ENCODE measurements at regions not wholly inside any gene's neighbourhood (a gene's known extent, or its start where the extent isn't known, plus 50 kb on each side); places are given as distances from the start of the nearest gene placed in this dataset.

DNA sequence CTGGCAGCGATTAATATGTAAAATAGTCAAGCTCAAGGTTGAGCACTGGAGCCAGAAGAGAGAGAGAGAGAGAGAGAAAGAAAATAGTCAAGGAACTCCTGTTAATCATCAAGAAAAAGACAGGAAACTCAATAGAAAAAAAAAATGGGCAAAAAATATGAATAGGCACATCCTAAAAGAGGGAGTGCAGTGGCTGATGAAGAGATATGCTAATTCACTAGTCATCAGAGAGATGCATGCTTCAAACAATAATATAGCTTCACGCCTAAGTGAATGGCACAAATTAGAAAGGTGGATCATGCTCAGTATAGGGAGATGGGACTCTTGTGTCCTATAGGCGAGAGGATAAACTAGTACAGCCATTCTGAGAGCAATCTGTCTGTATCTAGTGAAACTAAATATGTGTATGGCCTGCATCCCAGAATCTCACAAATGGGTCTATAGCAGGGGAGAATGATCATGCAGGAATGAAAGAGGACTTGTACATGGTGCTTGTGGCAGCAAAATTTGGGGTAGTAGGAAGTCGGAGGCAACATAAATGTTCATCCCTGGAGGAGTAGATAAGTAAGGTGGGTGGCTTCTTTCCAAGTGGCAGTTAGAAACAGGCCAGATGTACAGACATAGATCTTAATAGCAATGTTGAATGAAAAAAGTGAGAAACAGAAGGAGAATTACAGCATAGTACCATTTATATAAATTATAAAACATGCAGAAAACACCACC lies 176.8 kb downstream of the VEGFA start:
- no peak overlapping the region for H3K4me3 ChIP-seq (ENCODE audit: low read length)
- DNase-seq (ENCODE audit: low read depth, low spot score), result no peak

DNA sequence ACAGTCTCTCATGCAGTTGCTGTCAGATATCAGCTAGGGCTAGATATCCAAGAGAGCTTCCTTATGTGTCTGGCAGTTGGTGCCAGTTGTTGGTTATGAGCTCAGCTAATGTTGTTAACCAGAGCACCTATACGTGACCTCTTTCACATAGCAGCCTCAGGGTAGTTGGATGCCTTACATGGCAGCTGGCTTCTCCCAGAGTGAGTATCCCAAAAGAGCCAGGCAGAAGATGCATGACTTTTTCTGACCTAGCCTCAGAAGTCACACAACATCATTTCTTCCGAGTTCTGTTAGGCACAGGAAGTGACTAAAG lies 175.7 kb downstream of the VEGFA start:
- H3K4me3 ChIP-seq (ENCODE audit: low read length), result no peak overlapping the region
- DNase-seq (ENCODE audit: low read depth, low spot score), result no peak

DNA sequence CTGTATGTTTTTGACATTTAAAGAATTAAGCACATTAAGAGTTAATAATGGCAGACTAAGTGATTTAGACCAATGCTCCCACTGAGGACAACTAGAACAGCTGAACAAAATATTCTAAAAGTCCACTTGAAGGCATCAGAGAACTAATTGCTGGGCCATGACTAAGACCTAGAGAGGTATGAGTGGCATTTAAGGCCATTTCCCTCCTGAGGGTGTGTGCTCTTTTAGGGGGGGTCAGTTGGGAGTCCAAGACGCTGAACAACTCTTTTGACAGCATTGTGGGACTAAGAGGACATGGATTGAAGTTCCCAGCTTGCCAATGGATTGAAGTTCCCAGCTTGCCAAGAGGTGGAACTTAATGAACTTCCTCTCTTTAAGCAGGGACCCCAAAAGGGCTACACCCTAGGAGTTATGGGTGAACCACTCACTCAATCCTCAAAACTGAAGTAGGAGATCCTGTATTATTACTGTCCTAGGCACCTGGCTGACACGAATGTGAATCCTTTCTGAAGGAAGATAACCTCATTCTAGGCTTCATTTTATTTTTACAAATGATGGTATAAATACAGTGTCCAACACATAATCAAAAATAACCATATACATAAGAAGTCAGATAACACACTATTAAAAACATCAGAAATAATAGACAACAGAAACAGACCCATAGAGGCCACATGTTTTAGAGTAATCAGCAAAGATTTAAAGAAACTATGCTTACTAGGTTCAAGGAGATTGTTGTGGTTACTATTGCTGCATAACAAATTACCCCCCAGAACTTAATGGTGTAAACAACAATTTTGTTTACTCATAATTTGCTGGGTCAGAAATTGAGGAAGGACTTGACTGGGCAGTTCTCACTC lies 175.1 kb downstream of the VEGFA start:
- DNase-seq (ENCODE audit: low read depth, low spot score), result no peak
- H3K4me3 ChIP-seq (ENCODE audit: low read length), result no peak overlapping the region

DNA sequence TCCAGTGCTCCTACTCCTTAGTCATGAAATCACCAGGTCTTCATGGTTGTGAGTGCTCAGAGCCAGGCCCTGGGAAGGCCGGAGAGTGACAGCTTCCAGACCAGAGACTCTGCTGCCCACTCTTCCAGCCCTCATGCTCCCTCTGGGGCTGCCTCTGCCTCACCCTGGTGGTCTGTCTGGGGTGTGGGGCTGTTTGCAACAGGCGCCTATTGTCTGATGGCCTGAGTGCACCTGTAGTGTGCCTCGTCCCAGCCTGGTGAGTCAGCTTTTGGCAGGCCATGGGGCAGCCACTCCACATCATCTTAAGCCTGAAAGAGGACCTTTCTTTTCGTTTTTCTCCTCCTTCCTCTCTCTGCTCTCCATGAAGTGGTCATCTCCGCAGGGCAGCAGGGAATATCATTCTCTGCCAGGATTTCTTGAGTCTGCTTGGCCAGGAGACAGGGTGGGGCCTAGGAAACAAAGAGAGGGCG lies 173.8 kb downstream of the VEGFA start:
- no peak overlapping the region for H3K4me3 ChIP-seq (ENCODE audit: low read length)
- DNase-seq (ENCODE audit: low read depth, low spot score), result no peak

DNA sequence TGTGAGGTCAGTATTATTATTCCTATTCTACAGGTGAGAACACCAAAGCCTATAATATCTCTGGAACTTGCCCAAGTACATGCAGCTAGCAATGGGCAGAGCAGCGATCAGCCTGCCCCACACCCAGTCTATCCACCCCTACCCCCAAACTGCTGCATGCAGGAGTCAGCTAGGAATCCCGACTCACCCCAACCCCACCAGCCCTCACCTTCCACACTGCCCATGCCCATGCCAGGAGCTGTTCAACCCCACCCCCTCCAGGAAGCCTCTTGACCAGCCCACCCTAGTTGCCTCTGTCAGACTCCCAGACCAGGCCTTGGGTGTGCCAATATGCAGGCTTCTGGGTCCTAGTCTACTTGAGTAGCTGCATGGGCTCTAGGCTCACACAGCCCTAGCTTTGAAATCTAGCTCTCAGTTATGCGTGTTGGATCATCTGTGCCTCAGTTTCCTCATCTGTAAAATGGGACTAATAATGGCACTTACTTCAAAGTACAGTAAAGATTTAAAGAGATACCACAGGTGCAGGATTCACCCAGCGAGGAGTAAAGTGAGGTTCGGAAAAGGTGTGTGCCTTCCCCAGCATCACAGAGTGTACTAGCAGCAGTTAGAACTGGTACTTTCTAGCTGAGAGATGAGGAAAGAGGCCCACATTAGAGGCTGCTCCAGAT lies 173.2 kb downstream of the VEGFA start:
- no peak for DNase-seq (ENCODE audit: low read depth, low spot score)
- H3K4me3 ChIP-seq (ENCODE audit: low read length), result no peak overlapping the region

DNA sequence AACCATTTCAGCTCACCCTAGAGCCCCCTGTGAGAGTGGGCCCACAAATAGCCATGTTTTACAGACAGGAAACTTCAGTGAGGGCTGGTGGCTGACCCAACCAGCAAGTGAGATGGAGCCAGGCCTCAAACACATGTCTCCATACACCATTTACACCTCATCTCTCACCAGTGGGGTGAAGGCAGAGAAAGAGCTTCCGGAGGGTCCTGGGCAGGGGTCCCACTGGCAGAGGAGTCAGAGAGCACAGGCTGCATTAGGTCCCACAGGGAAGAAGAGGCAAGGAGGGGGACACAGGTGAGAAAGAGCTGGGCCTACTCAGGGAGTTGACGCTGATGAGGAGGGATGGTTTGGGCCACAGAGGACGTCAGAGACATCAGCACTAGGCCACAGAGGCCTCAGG lies 172.6 kb downstream of the VEGFA start:
- DNase-seq (ENCODE audit: low read depth, low spot score), result no peak
- H3K4me3 ChIP-seq (ENCODE audit: low read length), result no peak overlapping the region

DNA sequence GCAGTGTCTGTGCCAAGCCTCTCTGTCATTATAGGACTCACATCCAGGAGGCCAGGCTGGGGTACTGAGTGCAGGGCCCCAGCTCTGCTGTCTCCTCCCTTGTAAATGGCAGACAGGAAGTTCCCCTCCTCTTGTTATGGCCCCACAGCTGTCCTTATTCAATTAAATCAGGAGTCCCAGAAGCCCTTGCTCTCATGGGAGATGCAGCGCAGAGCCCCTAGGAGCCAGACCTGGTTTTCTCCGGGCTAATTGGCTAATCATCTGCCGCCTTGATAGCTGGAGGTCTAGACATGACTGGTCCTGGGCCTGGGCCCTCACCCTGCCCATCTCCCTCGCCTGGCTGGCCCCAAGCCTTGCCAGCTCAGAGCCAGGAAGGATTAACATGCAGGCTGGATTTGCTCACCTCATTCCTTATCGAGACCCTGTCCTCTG lies 172.0 kb downstream of the VEGFA start:
- H3K4me3 ChIP-seq (ENCODE audit: low read length), result no peak overlapping the region
- no peak for DNase-seq (ENCODE audit: low read depth, low spot score)

DNA sequence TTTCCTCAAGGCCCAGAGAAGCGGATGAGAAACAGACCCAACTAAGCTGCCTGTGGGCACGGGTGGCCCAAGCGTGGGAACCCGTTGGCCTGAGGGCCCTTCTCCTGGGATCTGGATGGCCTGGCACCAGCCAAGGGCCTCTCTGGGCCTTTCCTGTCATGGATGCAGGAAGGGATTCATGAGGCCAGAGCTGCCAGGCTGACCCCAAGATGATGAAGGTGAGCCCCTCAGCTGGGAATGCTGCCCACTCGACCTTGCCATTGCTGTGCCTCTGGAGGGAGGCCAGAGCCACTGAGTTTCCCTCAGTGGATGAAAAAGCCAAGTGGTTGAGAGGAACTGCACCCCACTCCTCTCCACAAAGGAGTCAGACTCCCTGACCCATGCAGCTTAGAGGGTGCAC lies 171.2 kb downstream of the VEGFA start:
- H3K4me3 ChIP-seq (ENCODE audit: low read length), result no peak overlapping the region
- no peak for DNase-seq (ENCODE audit: low read depth, low spot score)

DNA sequence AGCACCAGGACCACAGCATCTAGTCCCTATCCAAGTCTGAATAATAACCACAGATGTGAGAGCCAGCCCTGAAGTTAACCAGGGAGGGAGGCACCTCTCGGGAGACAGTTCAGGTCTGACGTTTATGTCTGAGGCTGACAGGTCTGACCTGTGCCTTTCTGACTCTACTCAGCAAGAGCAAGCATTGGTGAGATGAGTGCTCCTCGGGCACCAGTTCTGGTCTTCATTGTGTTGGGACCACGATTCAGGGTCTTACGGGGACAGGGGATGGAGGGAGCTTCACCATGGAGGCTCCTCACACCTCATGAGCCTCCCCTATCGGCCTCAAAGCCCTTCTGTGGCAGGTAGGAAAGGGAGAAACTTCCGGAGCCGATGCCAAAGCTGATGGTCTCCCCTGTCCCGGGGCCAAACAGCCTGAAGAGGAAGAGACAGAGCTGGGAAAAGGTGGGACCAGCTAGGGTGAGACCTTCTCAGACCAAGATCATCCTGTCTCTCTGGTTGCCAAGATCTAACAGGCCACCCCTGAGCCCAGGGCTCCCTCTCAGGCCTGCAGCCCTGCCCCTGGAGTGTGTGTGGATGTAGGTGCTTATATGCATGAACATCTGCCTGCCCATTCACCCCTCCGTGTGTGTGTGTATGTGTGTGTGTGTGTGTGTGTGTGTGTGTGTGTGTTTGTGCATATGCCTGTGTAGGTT lies 170.5 kb downstream of the VEGFA start:
- no peak overlapping the region for H3K4me3 ChIP-seq (ENCODE audit: low read length)
- no peak for DNase-seq (ENCODE audit: low read depth, low spot score)

DNA sequence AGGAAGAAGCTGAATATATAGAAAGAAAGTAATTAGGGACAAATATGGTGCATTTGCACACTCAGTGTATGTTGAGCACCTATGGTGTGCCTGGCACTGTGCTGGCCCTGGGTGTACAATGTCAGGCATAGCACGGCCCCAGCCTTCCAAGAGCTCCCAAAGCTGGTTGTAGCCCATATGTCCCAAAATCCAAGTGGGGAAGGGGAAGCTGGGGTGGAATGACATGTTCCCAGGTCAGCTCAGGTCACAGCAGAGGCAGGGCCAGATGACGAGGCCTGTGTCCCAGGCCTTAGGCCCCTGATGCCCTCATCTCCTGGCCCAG lies 170.0 kb downstream of the VEGFA start:
- no peak for DNase-seq (ENCODE audit: low read depth, low spot score)

DNA sequence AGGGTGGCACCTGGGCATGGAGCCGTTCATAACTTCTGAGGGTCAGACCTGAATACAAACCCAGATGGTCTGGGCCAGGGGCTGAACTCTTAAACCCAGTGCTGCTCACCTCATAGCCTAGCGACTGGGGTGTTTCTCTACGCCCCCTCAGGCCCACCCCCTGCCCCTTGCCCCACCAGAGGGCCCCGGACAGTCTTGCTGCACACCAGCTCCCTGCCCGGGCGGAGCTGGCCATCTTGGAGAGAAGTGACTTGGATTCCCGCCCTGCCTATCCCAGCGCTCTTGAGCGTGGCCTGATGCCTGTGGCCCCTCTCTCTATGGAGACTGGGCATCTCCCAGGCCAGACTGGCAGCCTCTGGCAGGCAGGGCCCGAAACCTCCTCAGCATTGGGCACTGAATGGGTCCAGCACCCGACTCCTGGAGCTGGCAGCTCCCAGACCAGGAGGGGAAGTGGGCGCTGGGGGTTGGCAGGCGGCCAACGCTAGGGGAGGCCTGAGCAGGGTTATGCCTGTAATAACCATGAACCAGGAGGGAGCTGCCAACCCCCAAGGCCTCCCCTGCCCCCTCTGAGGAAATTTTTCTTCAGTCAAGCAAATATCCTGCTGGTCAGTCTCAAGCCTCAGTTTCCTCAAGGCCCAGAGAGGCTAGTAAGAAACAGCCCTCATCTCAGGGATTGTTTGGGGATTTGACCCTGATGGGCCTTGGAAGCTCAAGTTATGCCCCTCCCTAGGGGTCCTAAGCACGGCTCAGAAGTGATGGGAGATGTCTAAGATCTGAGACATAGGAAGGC lies 169.5 kb downstream of the VEGFA start:
- no peak for DNase-seq (ENCODE audit: low read depth, low spot score)
- no peak overlapping the region for H3K4me3 ChIP-seq (ENCODE audit: low read length)

More for the DNA sequence above, 170.0 kb downstream of the VEGFA start:
- H3K4me3 ChIP-seq (ENCODE audit: low read length), result no peak overlapping the region

DNA sequence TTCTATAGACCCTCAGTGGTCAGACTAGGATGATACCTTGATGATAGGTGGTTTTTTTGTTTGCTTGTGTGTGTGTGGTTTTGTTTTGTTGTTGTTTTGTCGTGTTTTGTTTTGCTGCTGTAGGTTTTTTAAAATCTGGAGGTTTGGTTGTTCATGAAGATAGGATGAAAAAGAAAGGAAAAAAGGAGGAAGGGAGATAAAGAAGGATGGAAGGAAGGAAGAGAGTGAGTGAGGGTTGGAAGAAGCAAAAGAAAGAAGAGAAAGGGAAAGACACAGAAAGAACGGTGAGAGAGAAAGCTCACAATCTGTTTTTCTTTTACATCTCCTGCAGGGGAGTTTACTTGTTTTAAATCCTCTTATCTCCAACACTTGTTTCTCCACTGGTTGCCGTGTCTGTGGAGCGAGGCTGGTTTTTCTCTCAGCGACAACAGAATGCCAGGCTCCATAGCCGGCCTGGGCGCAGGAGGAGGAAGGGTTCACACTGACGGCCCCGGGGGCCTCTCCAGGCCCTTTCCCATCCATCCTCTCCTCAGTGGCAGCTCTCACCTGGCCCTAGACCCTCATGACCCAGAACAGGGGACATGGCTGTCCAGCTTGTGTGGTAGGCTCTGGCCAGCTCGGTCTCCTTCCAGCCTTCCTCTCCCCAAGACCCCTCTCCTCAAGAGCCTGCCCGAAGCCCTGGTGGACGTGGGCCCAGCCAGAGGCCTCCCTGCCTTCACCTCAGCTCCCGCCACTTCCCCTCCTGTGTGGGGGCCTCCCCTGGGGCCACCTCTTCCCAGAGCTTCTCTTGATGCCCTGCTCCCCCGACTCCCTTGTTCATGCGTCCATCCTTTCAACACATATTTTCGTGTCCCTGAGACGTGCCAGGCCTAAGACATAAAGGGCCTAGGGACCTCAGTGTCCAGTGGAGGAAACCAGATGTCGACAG lies 168.4 kb downstream of the VEGFA start:
- DNase-seq (ENCODE audit: low read depth, low spot score), result no peak
- no peak overlapping the region for H3K4me3 ChIP-seq (ENCODE audit: low read length)

DNA sequence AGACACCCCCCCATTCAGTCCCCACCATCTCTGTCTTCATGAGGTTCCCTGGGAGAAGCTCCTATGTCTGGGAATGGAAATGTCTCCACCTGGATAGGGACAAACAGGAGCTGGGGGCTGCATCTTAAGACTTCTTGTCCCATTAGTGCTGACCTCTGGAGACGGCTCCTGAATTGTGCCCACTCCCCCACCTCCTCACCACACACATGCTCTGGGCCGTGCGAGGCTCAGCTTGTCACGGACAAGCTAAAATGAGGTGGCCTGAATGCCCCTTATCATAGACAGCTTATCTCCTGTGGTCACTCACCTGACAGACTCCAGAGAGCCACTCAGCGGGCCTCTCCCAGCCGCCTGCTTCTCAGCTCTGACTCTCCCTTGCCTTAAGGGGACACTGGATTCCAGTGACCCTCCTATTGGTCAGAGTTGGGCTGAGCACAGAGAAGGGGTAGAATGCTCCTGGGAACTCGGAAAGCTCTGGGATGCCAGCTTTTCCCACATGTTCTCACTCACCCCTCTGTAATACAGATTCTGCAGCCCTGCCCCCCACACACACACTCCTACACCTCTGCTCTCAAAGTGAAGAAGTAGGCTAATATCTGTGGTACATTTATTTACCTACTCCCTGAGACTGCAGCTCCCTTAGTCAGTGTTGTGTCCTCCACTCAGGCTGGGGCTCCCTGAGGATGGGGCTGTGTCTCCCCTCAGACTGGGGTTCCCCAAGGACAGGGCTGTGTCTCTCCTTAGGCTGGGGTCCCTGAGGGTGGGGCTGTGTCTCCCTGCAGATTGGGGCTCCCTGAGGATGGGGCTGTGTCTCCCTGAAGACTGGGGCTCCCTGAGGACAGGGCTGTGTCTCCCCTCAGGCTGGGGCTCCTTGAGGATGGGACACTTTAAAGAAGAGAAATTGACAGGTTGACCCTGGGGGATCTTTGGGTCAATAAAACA lies 167.5 kb downstream of the VEGFA start:
- no peak for DNase-seq (ENCODE audit: low read depth, low spot score)
- no peak overlapping the region for H3K4me3 ChIP-seq (ENCODE audit: low read length)

DNA sequence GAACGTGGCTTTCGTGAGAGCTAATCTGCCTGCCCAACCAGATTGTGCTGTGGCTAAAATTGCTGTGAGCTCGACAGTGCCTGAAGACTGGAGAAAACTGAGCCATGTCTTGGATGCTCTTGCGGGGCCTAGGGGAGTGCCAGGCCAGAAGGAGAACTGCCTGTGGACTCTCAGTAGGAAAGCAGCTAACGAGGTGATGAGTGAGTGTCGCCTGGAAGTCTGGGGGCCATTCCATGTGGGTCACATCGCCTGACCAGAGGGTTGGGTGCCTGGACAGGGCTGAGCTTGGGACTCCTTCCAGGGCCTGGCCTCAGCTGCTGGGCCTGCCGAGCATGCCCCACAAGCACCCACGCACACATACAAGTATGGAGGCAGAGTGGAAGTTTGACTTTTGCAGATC lies 166.5 kb downstream of the VEGFA start:
- no peak overlapping the region for H3K4me3 ChIP-seq (ENCODE audit: low read length)
- no peak for DNase-seq (ENCODE audit: low read depth, low spot score)

DNA sequence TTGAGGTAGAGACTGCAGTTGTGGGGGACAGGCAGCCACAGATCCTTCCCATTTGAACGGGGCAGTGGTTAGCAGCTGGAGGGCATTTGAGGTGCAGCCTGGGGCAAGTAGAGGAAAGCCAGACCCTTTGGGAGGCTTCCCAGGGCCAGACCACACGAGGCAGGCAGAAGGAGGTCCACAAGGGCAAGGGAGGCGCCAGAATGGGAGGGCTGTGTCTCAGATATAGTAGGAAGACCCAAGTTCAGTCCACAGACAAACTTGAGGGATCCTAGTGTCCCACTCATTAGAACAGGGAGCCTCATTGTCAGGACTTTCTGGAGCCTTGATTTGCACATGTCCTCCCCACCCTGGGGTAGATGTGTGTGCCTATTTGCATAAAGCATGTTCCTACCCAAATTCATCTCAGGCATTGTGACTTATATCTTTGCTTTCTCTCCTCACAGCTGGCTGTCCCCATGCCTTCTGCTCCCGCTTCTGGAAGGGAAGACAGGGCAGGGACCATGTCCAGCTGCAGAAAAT lies 166.0 kb downstream of the VEGFA start:
- no peak for DNase-seq (ENCODE audit: low read depth, low spot score)
- H3K4me3 ChIP-seq (ENCODE audit: low read length), result no peak overlapping the region

DNA sequence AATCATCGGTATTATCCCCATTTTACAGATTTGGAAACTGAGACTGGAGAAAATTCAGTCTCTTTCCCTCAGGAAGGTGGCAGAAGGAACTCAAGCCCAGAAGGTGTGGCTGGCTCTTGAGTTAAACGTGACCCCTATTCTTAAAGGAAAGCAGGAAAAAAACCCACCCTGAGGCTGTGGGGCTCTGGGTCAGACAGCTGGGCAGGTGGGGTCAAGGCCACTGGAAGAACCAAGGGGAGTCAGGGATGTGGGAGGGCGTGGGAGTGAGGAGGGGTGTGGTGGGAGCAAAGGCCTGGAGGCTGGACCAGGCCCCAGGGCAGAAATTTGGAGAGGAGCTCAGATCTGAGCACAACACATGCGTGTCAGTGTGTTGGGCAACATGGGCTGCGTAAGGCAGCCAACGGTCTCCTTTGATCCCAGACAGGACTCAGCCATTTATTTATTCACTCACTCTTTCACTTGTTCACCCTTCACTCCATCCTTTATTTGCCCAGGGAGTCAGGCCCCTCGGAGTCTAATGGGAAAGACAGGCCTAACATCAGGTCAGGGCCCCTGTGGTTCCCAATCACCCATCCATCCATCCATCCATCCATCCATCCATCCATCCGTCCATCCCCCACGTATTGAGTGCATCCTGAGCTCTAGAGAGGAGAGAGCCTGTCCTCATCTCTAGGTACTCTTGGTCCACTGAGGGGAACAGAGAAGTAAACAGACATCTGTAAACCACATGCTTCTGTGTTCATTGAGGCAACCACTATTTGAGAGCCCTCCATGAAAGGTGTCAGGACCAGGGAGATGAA lies 165.0 kb downstream of the VEGFA start:
- DNase-seq (ENCODE audit: low read depth, low spot score), result no peak
- H3K4me3 ChIP-seq (ENCODE audit: low read length), result no peak overlapping the region
